HepG2 (cell line): ENCODE measurements at regions not wholly inside any gene's neighbourhood (a gene's known extent, or its start where the extent isn't known, plus 50 kb on each side); places are given as distances from the start of the nearest gene placed in this dataset.

Experiments
- ERF ChIP-seq: IDR thresholded peaks from 2 replicates; pipeline ENCODE4 v1.6.1; 2018; ENCODE audit warnings: missing biosample characterization, missing genetic modification reagents
- MAFF ChIP-seq: IDR thresholded peaks from 2 replicates; pipeline ENCODE4 v1.6.1; 2011; ENCODE audit warnings: low read depth, low read length, improper control_type of control experiment
- PITX1 ChIP-seq: sonication (generic); formaldehyde crosslinking; IDR thresholded peaks from 2 replicates; pipeline ENCODE4 v1.5.1; 2020; ENCODE audit warnings: mild to moderate bottlenecking, missing genetic modification reagents
- POLR2AphosphoS5 ChIP-seq: IDR thresholded peaks from 2 replicates; pipeline ENCODE4 v1.6.1; 2012; ENCODE audit warnings: low read depth, low read length
- RBAK ChIP-seq: sonication (generic); formaldehyde crosslinking; IDR thresholded peaks from 2 replicates; pipeline ENCODE4 v1.5.1; 2020; ENCODE audit warnings: mild to moderate bottlenecking, missing genetic modification reagents
- SRF ChIP-seq: IDR thresholded peaks from 2 replicates; pipeline ENCODE4 v1.6.1; 2011; ENCODE audit warnings: mild to moderate bottlenecking, low read depth, low read length, moderate library complexity
- TAF1 ChIP-seq: sonication (generic); formaldehyde crosslinking; IDR thresholded peaks from 2 replicates; pipeline ENCODE4 v1.4.0; 2020; ENCODE audit warnings: missing genetic modification reagents
- ZBTB20 ChIP-seq: sonication (generic); formaldehyde crosslinking; IDR thresholded peaks from 2 replicates; pipeline ENCODE4 v1.8.1; 2023; ENCODE audit warnings: missing genetic modification reagents, low read depth, mild to moderate bottlenecking, borderline replicate concordance
- ZFP36 ChIP-seq: fragments of 150-350 bp; IDR thresholded peaks from 2 replicates; pipeline ENCODE4 v1.6.1; 2018; ENCODE audit warnings: borderline replicate concordance, low read length, low read depth; ENCODE audit not compliant: partially characterized antibody
- ZFX ChIP-seq: sonication (generic); formaldehyde crosslinking; IDR thresholded peaks from 2 replicates; pipeline ENCODE4 v1.4.0; 2020; ENCODE audit warnings: mild to moderate bottlenecking, low read depth, missing genetic modification reagents, moderate library complexity
- ZNF292 ChIP-seq: sonication (generic); formaldehyde crosslinking; IDR thresholded peaks from 2 replicates; pipeline ENCODE4 v1.8.1; 2022; ENCODE audit warnings: mild to moderate bottlenecking, low read depth, missing genetic modification reagents, borderline replicate concordance
- ZNF350 ChIP-seq: sonication (generic); formaldehyde crosslinking; IDR thresholded peaks from 2 replicates; pipeline ENCODE4 v1.4.0; 2020; ENCODE audit warnings: mild to moderate bottlenecking, low read depth, missing genetic modification reagents, borderline replicate concordance
- TF ChIP-seq, protein P1 (sequence below), 2 experiments: sonication (generic) in 1 of 2; formaldehyde crosslinking in 1 of 2; IDR thresholded peaks; 2 replicates each; pipeline versions ENCODE4 v1.5.1 to v1.6.1; 2011 to 2020; ENCODE audit warnings: borderline replicate concordance in 1 of 2, low read depth in 1 of 2, low read length in 1 of 2, mild to moderate bottlenecking in 1 of 2, missing genetic modification reagents in 1 of 2, moderate library complexity in 1 of 2
- TF ChIP-seq, protein P2 (sequence below): sonication (generic); formaldehyde crosslinking; conservative IDR thresholded peaks from 2 replicates; pipeline ENCODE4 v1.4.0; 2020; ENCODE audit warnings: missing genetic modification reagents

DNA sequence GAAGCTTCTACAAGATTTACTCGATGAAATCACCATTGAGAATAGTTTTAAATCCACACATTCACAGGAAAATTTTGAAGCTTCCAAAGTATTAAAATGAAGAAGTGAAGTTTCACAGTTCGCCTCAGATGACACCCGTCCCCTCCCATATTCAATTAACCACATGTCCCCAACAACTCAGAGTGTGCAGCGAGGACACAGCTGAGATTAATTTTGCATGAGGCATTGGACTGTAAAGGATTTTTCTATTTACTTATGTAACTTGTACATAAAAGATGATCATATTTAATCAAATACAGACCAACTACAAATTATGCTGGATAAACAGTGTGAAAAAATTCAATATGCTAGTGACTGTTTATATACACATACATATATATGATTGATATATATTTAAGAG, 84.7 kb upstream of the OLFM1 start:
- no peak for TF ChIP-seq ZFP36
- no peak for TF ChIP-seq POLR2AphosphoS5
- TF ChIP-seq ERF, result no peak
- TF ChIP-seq MAFF, result no peak
- no peak for TF ChIP-seq PITX1 (CRISPR knock-in tag)
- no peak for TF ChIP-seq ZBTB20 (CRISPR knock-in tag)
- TF ChIP-seq SRF, result no peak
- no peak for TF ChIP-seq ZNF292
- TF ChIP-seq, protein P1, sequence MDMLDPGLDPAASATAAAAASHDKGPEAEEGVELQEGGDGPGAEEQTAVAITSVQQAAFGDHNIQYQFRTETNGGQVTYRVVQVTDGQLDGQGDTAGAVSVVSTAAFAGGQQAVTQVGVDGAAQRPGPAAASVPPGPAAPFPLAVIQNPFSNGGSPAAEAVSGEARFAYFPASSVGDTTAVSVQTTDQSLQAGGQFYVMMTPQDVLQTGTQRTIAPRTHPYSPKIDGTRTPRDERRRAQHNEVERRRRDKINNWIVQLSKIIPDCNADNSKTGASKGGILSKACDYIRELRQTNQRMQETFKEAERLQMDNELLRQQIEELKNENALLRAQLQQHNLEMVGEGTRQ (IDR thresholded peaks at IDR 0.05; ENCODE audit: low read depth, low read length), result no peak
- TF ChIP-seq, protein P1 (CRISPR knock-in tag; IDR thresholded peaks at IDR 0.05; ENCODE audit: borderline replicate concordance), result no peak
- TF ChIP-seq ZFX (CRISPR knock-in tag), result no peak
- TF ChIP-seq, protein P2, sequence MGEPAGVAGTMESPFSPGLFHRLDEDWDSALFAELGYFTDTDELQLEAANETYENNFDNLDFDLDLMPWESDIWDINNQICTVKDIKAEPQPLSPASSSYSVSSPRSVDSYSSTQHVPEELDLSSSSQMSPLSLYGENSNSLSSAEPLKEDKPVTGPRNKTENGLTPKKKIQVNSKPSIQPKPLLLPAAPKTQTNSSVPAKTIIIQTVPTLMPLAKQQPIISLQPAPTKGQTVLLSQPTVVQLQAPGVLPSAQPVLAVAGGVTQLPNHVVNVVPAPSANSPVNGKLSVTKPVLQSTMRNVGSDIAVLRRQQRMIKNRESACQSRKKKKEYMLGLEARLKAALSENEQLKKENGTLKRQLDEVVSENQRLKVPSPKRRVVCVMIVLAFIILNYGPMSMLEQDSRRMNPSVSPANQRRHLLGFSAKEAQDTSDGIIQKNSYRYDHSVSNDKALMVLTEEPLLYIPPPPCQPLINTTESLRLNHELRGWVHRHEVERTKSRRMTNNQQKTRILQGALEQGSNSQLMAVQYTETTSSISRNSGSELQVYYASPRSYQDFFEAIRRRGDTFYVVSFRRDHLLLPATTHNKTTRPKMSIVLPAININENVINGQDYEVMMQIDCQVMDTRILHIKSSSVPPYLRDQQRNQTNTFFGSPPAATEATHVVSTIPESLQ (CRISPR knock-in tag), result no peak
- no peak for TF ChIP-seq RBAK
- no peak for TF ChIP-seq ZNF350 (CRISPR knock-in tag)
- TF ChIP-seq TAF1 (CRISPR knock-in tag), result no peak
